Right ventricle myocardium superior (tissue), 1 donor: ENCODE measurements at regions not wholly inside any gene's neighbourhood (a gene's known extent, or its start where the extent isn't known, plus 50 kb on each side); places are given as distances from the start of the nearest gene placed in this dataset.

Source experiments
- ATAC-seq: fragments of 200-7000 bp; cut with Tn5 transposase; one replicate; pipeline ENCODE4 v1.9.1; 2020; ENCODE audit warnings: mild to moderate bottlenecking; ENCODE audit not compliant: poor library complexity
- DNase-seq: peaks from one replicate; pipeline ENCODE4 v3.0.0-alpha.2; 2020
- intact Hi-C: fragments of 100-400 bp; cut with DNase I; formaldehyde crosslinking; loops from one replicate; pipeline ENCODE4 v1.11.2; 2022
- donor health status: DM: no; HTN: yes; CAD: no; lungs with severe emphysema.

- DNase-seq, result no peak
These were observed 697.4 kb downstream of the CBLN2 start for GRCh38 chr18:71846716-71847115.

GRCh38 chr18:71844814-71845213, 699.3 kb downstream of the CBLN2 start:
- DNase-seq (no peak), ATAC-seq (no peak)
- intact Hi-C loops, result no loop called here

More at GRCh38 chr18:71846716-71847115, 697.4 kb downstream of the CBLN2 start:
- intact Hi-C loops, result no loop called here
- no peak for ATAC-seq

- DNase-seq (no peak), ATAC-seq (no peak)
- intact Hi-C loops, result no loop called here
These were observed 701.5 kb downstream of the CBLN2 start for GRCh38 chr18:71842666-71843065.

GRCh38 chr18:71837547-71837946, 706.6 kb downstream of the CBLN2 start:
- intact Hi-C loops, result no loop called here
- DNase-seq (no peak), ATAC-seq (no peak)

GRCh38 chr18:71832946-71833617, 711.1 kb downstream of the CBLN2 start:
- no peak for DNase-seq
- intact Hi-C loops, result no loop called here
- no peak for ATAC-seq

- no peak for ATAC-seq
- intact Hi-C loops, result no loop called here
- no peak for DNase-seq
These were observed 713.1 kb downstream of the CBLN2 start for GRCh38 chr18:71831039-71831438.

GRCh38 chr18:71827301-71827700, 716.8 kb downstream of the CBLN2 start:
- DNase-seq (no peak), ATAC-seq (no peak)
- intact Hi-C loops, result no loop called here

DNA sequence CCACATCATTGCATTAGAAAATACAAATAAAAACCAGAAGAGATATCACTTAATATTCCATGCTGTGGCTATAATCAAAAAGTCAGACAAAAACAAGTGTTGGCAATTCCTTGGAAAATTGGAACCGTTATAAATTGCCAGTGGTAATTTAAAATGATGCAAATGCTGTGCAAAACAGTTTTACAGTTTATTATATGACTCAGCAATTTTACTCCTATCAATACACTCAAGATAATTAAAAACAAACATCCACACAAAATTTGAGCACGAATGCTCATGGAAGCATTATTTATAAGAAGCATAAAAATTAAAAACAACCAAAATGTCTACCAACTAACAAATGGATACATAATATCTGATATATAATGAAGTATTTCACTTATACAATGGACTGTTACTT, 728.8 kb downstream of the CBLN2 start:
- ATAC-seq (no peak), DNase-seq (no peak)
- intact Hi-C loops, result no loop called here

DNA sequence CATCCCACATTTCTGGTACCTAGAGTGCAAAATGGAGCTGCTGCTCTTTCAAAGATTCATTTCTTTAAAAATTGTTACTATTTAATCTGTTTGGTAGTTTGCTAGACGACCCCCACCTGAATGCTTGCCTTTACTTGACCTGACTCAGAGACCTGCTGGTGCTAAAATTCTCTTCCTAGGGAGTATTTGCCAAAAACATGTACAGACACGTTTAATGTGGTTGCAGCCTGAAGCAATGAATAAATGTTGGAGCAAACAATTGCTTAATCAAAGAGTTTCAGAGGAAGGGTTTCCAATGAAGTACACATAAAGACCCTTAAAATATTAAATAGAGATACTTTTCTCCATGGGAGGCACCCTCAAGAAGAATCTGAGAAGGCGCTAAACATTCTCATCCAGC, 734.4 kb downstream of the CBLN2 start:
- ATAC-seq, result no peak
- no peak for DNase-seq
- intact Hi-C loops, result no loop called here

- DNase-seq (no peak), ATAC-seq (no peak)
- intact Hi-C loops, result no loop called here
These were observed 735.5 kb downstream of the CBLN2 start for GRCh38 chr18:71808616-71809015.

GRCh38 chr18:71807586-71807985, 736.6 kb downstream of the CBLN2 start:
- intact Hi-C loops, result no loop called here
- ATAC-seq (no peak), DNase-seq (no peak)

DNA sequence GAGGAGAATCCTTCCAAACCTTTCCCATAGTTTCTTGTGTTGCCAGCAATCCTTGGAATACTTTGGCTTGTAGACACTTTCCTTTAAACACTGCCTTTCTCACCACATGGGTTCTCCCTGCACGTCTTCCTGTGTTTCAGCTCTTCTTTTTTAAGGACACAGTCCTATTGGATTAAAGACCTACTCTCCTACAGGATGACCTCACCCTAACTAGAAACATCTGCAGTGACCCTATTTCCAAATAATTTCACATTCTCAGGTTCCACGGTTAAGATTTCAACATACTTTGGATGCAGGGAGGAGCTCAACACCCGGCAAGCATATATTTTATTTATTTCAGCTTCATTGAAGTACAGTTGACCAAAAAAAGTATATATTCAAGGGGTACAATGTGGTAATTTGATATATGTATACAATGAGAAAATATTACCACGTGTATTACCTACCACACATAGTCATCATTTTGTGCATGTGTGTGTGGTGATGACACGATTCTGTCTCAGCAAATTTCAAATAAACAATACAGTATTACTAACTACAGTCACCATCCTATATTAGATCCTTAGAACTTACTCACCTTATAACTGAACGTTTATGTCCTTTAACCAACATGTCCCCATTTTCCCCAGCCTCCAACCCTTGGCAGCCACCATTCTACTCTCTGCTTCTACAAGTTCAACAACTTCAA, 745.0 kb downstream of the CBLN2 start:
- ATAC-seq, result no peak
- intact Hi-C loops, result no loop called here
- DNase-seq, result no peak

- intact Hi-C loops, result no loop called here
- no peak for ATAC-seq
- DNase-seq, result no peak
These were observed 746.6 kb downstream of the CBLN2 start for GRCh38 chr18:71797554-71797953.

- no peak for ATAC-seq
These were observed 759.4 kb downstream of the CBLN2 start for GRCh38 chr18:71784777-71785176.

DNA sequence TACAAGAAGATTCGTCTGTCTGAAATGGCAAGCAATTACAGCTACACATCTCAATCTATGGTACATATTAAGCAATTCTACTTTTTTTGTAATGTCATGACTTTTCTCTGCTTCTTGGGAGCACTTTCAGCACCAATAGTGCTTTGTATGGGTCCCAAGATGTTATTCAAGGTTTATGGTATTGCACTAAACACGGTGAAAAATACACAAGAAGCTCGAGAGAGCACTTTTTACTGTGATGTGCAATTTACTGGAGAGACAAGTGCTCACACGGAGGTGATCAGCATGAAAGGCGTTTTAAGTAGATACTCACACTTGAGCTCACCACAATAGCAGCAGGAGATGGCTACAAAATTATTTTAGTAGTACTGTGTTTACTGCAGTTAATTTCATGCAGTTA, 783.6 kb downstream of the CBLN2 start:
- ATAC-seq (no peak), DNase-seq (no peak)
- intact Hi-C loops, result no loop called here

More at GRCh38 chr18:71784777-71785176, 759.4 kb downstream of the CBLN2 start:
- intact Hi-C loops, result no loop called here
- DNase-seq, result no peak

GRCh38 chr18:71754246-71754645, 789.9 kb downstream of the CBLN2 start:
- DNase-seq (no peak), ATAC-seq (no peak)
- intact Hi-C loops, result no loop called here

- intact Hi-C loops, result no loop called here
- no peak for ATAC-seq
These were observed 800.5 kb downstream of the CBLN2 start for GRCh38 chr18:71743634-71744033.

DNA sequence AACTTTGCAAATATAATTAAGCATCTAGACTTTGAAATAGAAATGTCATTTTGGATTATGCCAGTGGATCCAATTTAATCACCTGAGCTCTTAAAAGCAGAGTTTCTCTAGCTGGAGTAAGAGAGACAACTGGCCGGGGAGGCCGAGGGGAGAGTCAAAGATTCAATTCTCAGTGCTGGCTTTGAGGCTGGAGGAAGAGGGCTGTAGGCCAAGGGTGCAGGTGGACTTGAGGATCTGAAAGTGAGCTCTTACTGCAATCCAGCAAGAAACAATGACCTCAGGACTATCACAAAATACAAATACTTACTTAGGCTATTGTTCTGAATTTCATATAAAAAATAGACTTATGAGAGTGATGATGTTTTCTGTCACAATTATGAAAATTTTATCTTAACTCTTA, 814.5 kb downstream of the CBLN2 start:
- ATAC-seq (no peak), DNase-seq (no peak)
- intact Hi-C loops, result no loop called here

More at GRCh38 chr18:71743634-71744033, 800.5 kb downstream of the CBLN2 start:
- no peak for DNase-seq

GRCh38 chr18:71727909-71728308, 816.2 kb downstream of the CBLN2 start:
- intact Hi-C loops, result no loop called here
- no peak for ATAC-seq
- no peak for DNase-seq

GRCh38 chr18:71725256-71725655, 818.9 kb downstream of the CBLN2 start:
- intact Hi-C loops, result no loop called here
- DNase-seq, result no peak
- ATAC-seq, result no peak
